Epidermal melanocyte (primary cell): ENCODE measurements at regions not wholly inside any gene's neighbourhood (a gene's known extent, or its start where the extent isn't known, plus 50 kb on each side); places are given as distances from the start of the nearest gene placed in this dataset.
"Not testable (repeated sequence)": the region's sequence is repeated elsewhere in the genome, so short reads cannot be mapped to it uniquely, and the experiment has no call there.

Experiments
- DNase-seq: peaks from one replicate; pipeline ENCODE4 v3.0.0; 2011; ENCODE audit warnings: low spot score; ENCODE audit not compliant: insufficient read length

GRCh38 chr10:2208106-2208505 lies 470.8 kb upstream of the ADARB2 start:
- DNase-seq: no peak

GRCh38 chr10:2207246-2207922 lies 470.1 kb upstream of the ADARB2 start:
- DNase-seq: no peak

GRCh38 chr10:2205406-2205805 lies 468.1 kb upstream of the ADARB2 start:
- DNase-seq: no peak

- no peak for DNase-seq
Measured at GRCh38 chr10:2202401-2202800, 465.1 kb upstream of the ADARB2 start.

GRCh38 chr10:2201534-2202099 lies 464.3 kb upstream of the ADARB2 start:
- no peak for DNase-seq

- DNase-seq: no peak
Measured at GRCh38 chr10:2197663-2198062, 460.3 kb upstream of the ADARB2 start.

GRCh38 chr10:2196272-2196671 lies 458.9 kb upstream of the ADARB2 start:
- no peak for DNase-seq

- DNase-seq: not testable (repeated sequence)
Measured at GRCh38 chr10:2189356-2189755, 452.0 kb upstream of the ADARB2 start.

GRCh38 chr10:2188371-2188770 lies 451.0 kb upstream of the ADARB2 start:
- no peak for DNase-seq

GRCh38 chr10:2173327-2173726 lies 436.0 kb upstream of the ADARB2 start:
- no peak for DNase-seq

- DNase-seq: no peak
Measured at GRCh38 chr10:2165771-2166460, 428.6 kb upstream of the ADARB2 start.

GRCh38 chr10:2150288-2150687 lies 413.0 kb upstream of the ADARB2 start:
- DNase-seq: no peak

- DNase-seq: no peak
Measured at GRCh38 chr10:2145926-2146478, 408.7 kb upstream of the ADARB2 start.

GRCh38 chr10:2145491-2145890 lies 408.2 kb upstream of the ADARB2 start:
- no peak for DNase-seq

- DNase-seq: no peak
Measured at GRCh38 chr10:2144584-2144983, 407.3 kb upstream of the ADARB2 start.

- no peak for DNase-seq
Measured at GRCh38 chr10:2143213-2143835, 406.0 kb upstream of the ADARB2 start.

- DNase-seq: no peak
Measured at GRCh38 chr10:2139746-2140145, 402.4 kb upstream of the ADARB2 start.

GRCh38 chr10:2137549-2138174 lies 400.3 kb upstream of the ADARB2 start:
- no peak for DNase-seq

- no peak for DNase-seq
Measured at GRCh38 chr10:2130705-2131305, 393.5 kb upstream of the ADARB2 start.

GRCh38 chr10:2128991-2129390 lies 391.7 kb upstream of the ADARB2 start:
- DNase-seq: no peak

- no peak for DNase-seq
Measured at GRCh38 chr10:2124135-2124534, 386.8 kb upstream of the ADARB2 start.
